Upper lobe of left lung (tissue), 4 donors: ENCODE measurements at regions not wholly inside any gene's neighbourhood (a gene's known extent, or its start where the extent isn't known, plus 50 kb on each side); places are given as distances from the start of the nearest gene placed in this dataset.

Source experiments
- EP300 ChIP-seq, 4 donors: sonication (generic); formaldehyde crosslinking; IDR thresholded peaks; one replicate each; pipeline ENCODE4 v1.5.1; 2017; ENCODE audit warnings: antibody characterized with exemption in 4 of 4, control low read depth in 2 of 4
- TF ChIP-seq, protein P1 (sequence below), 6 experiments: fragments of 450-650 bp in 4 of 6; fragments of 200-600 bp in 2 of 6; sonication (generic) in 2 of 6; IDR thresholded peaks; one replicate each; pipeline ENCODE4 v1.5.1; 2016 to 2019; ENCODE audit warnings: antibody characterized with exemption in 6 of 6

DNA sequence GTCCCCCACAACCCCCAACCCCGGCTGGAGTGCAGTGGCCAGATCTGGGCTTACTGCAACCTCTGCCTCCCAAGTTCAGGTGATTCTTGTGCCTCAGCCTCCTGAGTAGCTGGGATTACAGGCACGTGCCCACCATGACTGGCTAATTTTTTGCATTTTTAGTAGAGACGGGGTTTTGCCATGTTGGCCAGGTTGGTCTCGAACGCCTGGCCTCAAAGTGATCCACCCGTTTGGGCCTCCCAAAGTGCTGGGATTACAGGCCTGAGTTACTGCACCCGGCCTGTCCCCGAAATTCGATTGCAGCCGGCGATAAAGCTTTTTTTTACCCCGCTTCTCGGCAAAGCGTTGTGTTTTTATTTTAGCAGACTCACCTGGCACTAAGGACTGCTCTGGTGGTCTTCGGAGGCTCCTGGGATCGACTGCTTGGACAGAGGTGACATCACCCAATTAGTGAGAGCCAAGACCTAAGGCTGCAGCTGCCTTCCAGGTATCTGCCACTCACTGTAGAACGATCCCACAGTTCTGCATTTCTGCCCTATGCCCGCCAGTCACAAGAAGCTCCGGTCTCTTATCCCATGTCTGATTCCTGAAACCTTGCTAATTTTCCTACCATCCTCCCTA, 82.2 kb upstream of the ARL4D start:
- TF ChIP-seq, protein P1, sequence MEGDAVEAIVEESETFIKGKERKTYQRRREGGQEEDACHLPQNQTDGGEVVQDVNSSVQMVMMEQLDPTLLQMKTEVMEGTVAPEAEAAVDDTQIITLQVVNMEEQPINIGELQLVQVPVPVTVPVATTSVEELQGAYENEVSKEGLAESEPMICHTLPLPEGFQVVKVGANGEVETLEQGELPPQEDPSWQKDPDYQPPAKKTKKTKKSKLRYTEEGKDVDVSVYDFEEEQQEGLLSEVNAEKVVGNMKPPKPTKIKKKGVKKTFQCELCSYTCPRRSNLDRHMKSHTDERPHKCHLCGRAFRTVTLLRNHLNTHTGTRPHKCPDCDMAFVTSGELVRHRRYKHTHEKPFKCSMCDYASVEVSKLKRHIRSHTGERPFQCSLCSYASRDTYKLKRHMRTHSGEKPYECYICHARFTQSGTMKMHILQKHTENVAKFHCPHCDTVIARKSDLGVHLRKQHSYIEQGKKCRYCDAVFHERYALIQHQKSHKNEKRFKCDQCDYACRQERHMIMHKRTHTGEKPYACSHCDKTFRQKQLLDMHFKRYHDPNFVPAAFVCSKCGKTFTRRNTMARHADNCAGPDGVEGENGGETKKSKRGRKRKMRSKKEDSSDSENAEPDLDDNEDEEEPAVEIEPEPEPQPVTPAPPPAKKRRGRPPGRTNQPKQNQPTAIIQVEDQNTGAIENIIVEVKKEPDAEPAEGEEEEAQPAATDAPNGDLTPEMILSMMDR (IDR thresholded peaks at IDR 0.05) = no peak
- no peak for TF ChIP-seq EP300 (IDR thresholded peaks at IDR 0.05)
